Spinal cord (tissue), 9 donors: ENCODE measurements at regions not wholly inside any gene's neighbourhood (a gene's known extent, or its start where the extent isn't known, plus 50 kb on each side); places are given as distances from the start of the nearest gene placed in this dataset.

ENCODE experiments used
- DNase-seq, 6 donors: peaks; one replicate each; pipeline versions ENCODE4 v3.0.0 to v3.0.0-alpha.2; 2013 to 2015; ENCODE audit warnings: low spot score in 6 of 6, low read depth in 4 of 6
- H3K27ac ChIP-seq: one replicate; pipeline ENCODE4 v1.5.1; 2013; ENCODE audit warnings: low read depth, low read length, control low read depth
- H3K27me3 ChIP-seq: one replicate; pipeline ENCODE4 v1.6.1; 2013; ENCODE audit warnings: low read length; ENCODE audit not compliant: control insufficient read depth, insufficient read depth
- H3K36me3 ChIP-seq: one replicate; pipeline ENCODE4 v1.6.1; 2013; ENCODE audit warnings: low read length; ENCODE audit not compliant: control insufficient read depth, insufficient read depth
- H3K4me1 ChIP-seq: one replicate; pipeline ENCODE4 v1.6.1; 2013; ENCODE audit warnings: low read length; ENCODE audit not compliant: control insufficient read depth, insufficient read depth
- H3K4me3 ChIP-seq: one replicate; pipeline ENCODE4 v1.5.1; 2013; ENCODE audit warnings: low read depth, low read length, control low read depth
- H3K9me3 ChIP-seq: one replicate; pipeline ENCODE4 v1.6.1; 2013; ENCODE audit warnings: low read length; ENCODE audit not compliant: control insufficient read depth, insufficient read depth
- WGBS: methylation state at CpG from one replicate; pipeline ENCODE4 v1.1.5; 2013; ENCODE audit warnings: missing lambda C conversion rate; ENCODE audit not compliant: insufficient coverage; 5-methylcytosine and 5-hydroxymethylcytosine counted together
- donor health status: healthy.

DNA sequence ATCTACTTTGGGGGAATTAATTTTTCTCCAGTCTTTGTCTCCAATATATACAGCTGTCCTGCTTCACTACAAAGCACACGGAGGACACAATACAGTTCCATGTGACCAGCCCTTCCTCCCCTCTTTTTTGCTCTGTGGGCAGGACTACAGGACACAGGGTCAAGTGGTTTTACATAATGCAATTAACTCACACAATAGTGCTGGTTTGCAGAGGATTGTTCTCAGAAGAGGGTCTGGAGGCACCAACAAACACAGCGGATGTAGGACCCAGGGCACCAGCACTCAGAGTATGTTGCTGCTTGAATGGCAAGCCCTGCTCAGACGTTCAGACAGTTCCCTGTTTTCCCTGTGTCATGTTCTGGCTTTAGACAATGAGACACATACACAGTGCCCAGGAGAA is 52.0 kb upstream of the NPTX2 start:
- no peak for DNase-seq
- Histone ChIP-seq H3K4me1 (peaks cover 22% of the 10 kb centered on the region), H3K36me3 (no peaks in the 10 kb centered on the region), H3K27ac (no peak overlapping the region), H3K27me3 (no peaks in the 10 kb centered on the region), H3K9me3 (peaks cover under 1% of the 10 kb centered on the region), H3K4me3 (no peak overlapping the region)
- 39% methylated on average over 3 of the region's 3 CpGs for WGBS

DNA sequence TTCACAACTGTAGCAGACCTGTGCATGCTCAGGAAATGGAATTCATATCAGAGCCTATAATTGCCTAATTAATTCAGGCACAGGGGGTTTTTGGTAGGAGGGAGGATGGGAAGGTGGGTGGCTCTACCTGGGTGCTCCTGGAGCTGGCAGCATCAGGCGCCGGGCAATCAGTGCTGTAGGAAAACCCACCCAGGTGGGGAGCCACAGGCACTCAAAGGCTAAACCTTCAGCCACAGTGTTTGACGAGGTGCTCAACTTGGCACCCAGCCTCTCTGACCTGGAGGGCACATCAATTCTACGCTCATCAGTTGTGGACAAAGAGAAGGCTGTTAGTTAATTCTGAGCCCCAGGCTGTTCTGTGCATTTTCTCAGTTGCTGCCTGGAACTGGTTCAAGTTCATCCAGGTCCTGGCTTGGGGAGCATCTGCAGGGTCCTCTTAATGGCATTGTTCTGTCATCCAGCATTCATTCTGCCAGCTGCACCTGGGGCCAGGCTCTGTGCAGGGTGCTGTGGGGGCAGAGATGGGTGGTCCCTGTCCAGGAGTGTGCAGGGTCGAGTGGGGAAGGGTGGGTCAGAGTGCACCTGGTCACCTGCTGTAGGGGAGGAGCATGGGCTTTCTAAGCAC is 54.1 kb upstream of the NPTX2 start:
- WGBS, result 47% methylated on average over 5 of the region's 5 CpGs
- Histone ChIP-seq H3K9me3 (peaks cover 2% of the 10 kb centered on the region), H3K36me3 (no peaks in the 10 kb centered on the region), H3K27me3 (no peaks in the 10 kb centered on the region), H3K4me3 (no peak overlapping the region), H3K27ac (no peak overlapping the region), H3K4me1 (peaks cover 6% of the 10 kb centered on the region)
- DNase-seq, result peak in 1 of 6 donors; percentile 45

DNA sequence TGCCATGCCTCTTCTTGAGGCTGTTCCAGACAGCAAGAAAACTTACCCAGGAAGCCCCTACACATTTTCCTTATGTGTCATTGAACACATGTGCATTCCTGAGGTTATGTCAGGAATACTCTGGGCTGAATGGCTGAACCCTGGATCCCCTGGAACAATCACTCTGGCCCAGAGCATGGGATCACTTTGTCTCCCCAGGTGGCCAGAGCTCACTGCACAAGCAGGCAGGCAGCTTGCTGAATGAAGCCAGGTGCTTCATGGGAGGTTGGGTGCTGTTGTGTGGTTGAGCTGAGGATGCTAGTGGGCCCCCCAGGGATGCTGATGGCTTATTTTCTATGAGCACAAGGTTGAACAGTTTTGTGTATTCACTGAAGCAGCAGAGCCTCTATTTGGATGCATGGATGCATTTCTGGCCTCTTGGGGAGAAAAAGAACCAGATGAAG is 54.7 kb upstream of the NPTX2 start:
- Histone ChIP-seq H3K27me3 (no peaks in the 10 kb centered on the region), H3K27ac (no peak overlapping the region), H3K4me1 (peaks cover 6% of the 10 kb centered on the region), H3K4me3 (no peak overlapping the region), H3K9me3 (peaks cover 2% of the 10 kb centered on the region), H3K36me3 (no peaks in the 10 kb centered on the region)
- DNase-seq, result peak in 1 of 6 donors; percentile 40

DNA sequence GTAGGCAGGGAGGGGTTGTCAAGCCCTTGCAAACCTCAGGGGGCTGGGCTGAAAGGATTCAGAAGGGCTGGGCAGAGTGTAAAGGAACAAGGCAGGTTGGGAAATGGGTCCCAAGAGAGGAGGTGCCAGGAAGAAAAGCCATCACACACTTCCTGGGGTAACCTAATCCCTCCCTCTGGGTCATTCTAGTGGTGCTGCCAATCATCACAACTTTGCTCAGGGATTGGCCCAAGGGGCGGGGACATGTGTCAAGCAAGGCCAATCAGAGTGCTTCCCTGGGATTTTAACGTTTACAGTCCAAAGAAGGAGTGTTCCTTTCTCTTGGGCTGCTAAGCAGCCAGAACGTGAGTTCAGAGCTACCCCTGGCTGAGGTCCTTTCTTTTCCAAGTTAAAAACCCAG is 57.1 kb upstream of the NPTX2 start:
- Histone ChIP-seq H3K4me3 (no peak overlapping the region), H3K36me3 (no peaks in the 10 kb centered on the region), H3K4me1 (peaks cover 6% of the 10 kb centered on the region), H3K27me3 (no peaks in the 10 kb centered on the region), H3K9me3 (peaks cover 2% of the 10 kb centered on the region), H3K27ac (no peak overlapping the region)
- WGBS, result 51% methylated on average over 3 of the region's 3 CpGs
- DNase-seq, result no peak

DNA sequence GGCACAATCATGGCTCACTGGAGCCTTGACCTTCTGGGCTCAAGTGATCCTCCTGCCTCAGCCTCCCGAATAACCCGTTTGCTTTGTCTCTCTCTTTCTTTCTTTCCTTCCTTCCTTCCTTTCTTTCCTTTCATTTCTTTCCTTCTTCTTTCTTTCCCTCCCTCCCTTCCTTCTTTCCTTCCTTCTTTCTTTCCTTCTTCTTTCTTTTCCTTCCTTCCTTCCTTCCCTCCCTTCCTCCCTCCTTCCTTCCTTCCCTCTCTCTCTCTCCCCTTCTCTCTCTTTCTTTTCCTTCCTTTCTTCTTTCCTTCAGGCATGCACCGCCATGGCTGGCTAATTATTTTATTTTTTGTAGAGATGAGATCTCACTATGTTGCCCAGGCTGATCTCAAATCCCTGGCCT is 57.9 kb upstream of the NPTX2 start:
- 100% methylated on average over 2 of the region's 3 CpGs for WGBS
- H3K4me3 ChIP-seq, result no peak overlapping the region
- no peaks in the 10 kb centered on the region for H3K36me3 ChIP-seq
- no peak for DNase-seq
- no peaks in the 10 kb centered on the region for H3K27me3 ChIP-seq
- peaks cover 6% of the 10 kb centered on the region for H3K4me1 ChIP-seq
- H3K27ac ChIP-seq, result no peak overlapping the region
- H3K9me3 ChIP-seq, result peaks cover 2% of the 10 kb centered on the region

DNA sequence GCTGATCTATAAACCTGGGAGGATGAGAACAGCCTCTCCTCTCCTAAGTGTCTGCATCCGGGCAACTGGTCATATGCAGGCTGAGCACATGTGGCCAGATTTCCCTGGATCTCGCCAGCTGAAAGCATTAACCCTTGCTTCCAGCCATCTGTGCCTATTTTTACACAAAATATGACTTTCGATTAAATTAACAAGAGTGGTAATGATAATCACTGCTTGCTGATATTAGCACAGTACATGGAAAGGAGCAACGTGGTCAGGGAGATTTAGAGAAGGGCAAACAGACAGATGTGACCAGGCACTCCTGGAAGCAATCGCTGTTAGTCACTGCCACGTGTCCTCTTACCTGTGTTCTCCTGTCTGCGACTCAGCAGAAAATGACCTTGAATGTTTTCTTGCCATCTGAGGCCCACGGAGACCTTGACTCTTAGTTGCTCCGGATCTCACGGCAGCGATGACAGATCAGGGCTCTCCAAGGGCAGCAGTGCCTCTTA is 59.5 kb upstream of the NPTX2 start:
- DNase-seq, result no peak
- no peaks in the 10 kb centered on the region for H3K27me3 ChIP-seq
- no peaks in the 10 kb centered on the region for H3K36me3 ChIP-seq
- H3K27ac ChIP-seq, result no peak overlapping the region
- no peak overlapping the region for H3K4me3 ChIP-seq
- peaks cover 2% of the 10 kb centered on the region for H3K9me3 ChIP-seq
- WGBS, result 63% methylated on average over 8 of the region's 11 CpGs
- no peaks in the 10 kb centered on the region for H3K4me1 ChIP-seq

DNA sequence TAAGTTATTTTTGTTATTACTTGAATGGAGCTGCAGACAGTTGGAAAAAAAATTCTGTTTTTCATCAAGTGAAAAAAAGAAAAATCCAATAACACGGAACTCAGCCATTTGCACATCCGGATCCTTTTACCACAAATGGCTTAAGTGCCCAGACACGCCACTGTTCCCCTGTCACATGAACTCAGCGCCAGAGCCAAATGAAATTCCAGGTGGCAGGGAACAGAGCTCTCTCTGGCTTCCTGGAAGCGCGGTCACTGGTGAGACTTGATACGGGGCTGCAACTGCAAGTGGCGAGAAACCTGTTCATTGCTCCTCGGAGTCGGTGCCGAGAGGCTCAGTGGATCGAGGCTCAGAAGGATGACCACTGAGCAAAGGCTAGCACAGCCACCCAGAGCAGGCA is 60.8 kb upstream of the NPTX2 start:
- WGBS, result 88% methylated on average over 12 of the region's 12 CpGs
- H3K4me1 ChIP-seq, result no peaks in the 10 kb centered on the region
- no peak for DNase-seq
- no peaks in the 10 kb centered on the region for H3K27me3 ChIP-seq
- H3K36me3 ChIP-seq, result no peaks in the 10 kb centered on the region
- no peak overlapping the region for H3K4me3 ChIP-seq
- peaks cover 5% of the 10 kb centered on the region for H3K9me3 ChIP-seq
- H3K27ac ChIP-seq, result no peak overlapping the region

DNA sequence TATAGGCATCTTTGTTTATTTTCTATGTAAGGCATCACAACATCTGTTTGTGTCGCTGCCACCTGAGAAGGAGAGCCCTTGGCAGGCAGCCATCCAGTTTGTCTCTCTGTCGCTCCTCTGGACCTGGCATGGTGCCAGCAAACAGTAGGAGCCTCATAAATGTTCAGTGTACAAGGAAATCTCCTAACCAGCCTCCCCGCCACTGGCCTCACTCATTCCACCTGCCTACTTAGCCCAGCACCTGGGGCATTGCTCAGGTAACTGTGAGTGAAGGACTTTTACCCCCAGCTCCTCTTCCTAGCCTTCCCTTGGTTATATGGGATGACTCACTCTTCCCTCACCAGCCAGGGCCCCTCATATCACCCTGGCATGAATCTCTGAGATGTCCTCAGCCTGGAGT is 61.7 kb upstream of the NPTX2 start:
- H3K4me1 ChIP-seq, result no peaks in the 10 kb centered on the region
- WGBS, result 83% methylated on average over 3 of the region's 3 CpGs
- DNase-seq, result no peak

DNA sequence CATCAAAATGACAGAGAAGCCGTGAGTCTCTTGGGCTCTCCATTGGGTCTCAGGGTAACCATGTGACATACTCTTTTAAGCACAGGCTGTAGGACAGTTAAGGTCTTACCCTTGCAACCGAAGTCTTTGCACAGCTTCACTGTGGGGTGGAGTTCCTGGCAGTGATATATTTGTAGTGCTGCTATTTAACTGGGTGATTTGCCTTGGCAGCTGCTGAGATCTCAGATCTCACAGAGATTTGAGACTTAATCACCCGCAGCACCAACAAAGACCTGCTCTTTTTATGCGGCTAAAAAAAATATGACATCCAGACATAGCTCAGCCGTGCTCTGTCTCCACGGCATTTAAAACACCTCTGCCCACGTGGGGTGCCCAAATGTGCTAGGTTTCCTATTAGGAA is 63.4 kb upstream of the NPTX2 start:
- no peak for DNase-seq
- no peak overlapping the region for H3K4me3 ChIP-seq
- 76% methylated on average over 2 of the region's 7 CpGs for WGBS
- H3K4me1 ChIP-seq, result no peaks in the 10 kb centered on the region
- no peaks in the 10 kb centered on the region for H3K36me3 ChIP-seq
- H3K27ac ChIP-seq, result no peak overlapping the region
- H3K27me3 ChIP-seq, result no peaks in the 10 kb centered on the region
- peaks cover 3% of the 10 kb centered on the region for H3K9me3 ChIP-seq

More for the DNA sequence above, 61.7 kb upstream of the NPTX2 start:
- no peaks in the 10 kb centered on the region for H3K27me3 ChIP-seq
- H3K27ac ChIP-seq, result no peak overlapping the region
- H3K9me3 ChIP-seq, result peaks cover 5% of the 10 kb centered on the region
- H3K36me3 ChIP-seq, result no peaks in the 10 kb centered on the region
- no peak overlapping the region for H3K4me3 ChIP-seq

DNA sequence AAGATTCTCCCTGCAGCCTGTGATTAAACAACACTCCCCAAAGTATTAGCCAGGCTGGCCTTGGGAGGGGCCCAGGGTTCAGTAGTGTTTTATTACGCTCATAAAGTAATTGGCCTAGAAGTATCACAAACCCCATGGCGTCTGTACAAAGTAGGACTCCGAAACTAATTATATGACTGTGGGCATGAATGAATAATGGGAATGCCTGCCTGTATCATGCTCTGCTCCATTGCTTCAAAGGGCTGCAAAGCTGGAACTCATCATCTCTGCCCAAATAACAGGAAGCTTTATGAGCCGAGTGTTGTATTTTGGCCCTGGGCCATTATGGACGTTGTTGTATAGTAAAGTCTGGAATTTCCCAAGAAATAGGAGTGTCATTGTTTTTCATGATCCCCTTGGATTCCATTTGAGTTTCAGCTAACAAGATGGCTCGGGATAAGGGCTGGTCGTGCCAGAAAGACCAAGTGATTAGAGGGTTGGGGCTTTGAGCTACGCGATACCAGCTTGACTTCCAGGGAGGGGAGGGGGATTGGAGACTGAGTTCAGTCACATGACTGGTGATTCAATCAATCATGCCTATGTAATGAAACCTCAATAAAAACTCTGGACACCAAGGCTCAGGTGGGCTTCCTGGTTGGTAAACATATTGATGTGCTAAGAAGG is 65.3 kb upstream of the NPTX2 start:
- H3K9me3 ChIP-seq, result peaks cover 3% of the 10 kb centered on the region
- 50% methylated on average over 4 of the region's 9 CpGs for WGBS
- H3K36me3 ChIP-seq, result no peaks in the 10 kb centered on the region

More for the DNA sequence above, 65.3 kb upstream of the NPTX2 start:
- no peak overlapping the region for H3K4me3 ChIP-seq
- H3K27ac ChIP-seq, result no peak overlapping the region
- no peaks in the 10 kb centered on the region for H3K4me1 ChIP-seq
- peak in 1 of 6 donors; percentile 76 for DNase-seq
- no peaks in the 10 kb centered on the region for H3K27me3 ChIP-seq
